Suprapubic skin (tissue), 3 donors: ENCODE measurements at regions not wholly inside any gene's neighbourhood (a gene's known extent, or its start where the extent isn't known, plus 50 kb on each side); places are given as distances from the start of the nearest gene placed in this dataset.

ENCODE experiments used
- EP300 ChIP-seq: sonication (generic); formaldehyde crosslinking; IDR thresholded peaks from one replicate; pipeline ENCODE4 v1.6.1; 2017; ENCODE audit warnings: antibody characterized with exemption
- TF ChIP-seq, protein P1 (sequence below), 2 donors: fragments of 200-600 bp in 1 of 2; fragments of 450-650 bp in 1 of 2; sonication (generic) in 1 of 2; IDR thresholded peaks; one replicate each; pipeline ENCODE4 v1.5.1; 2016 to 2019; ENCODE audit warnings: antibody characterized with exemption in 2 of 2, mild to moderate bottlenecking in 1 of 2, moderate library complexity in 1 of 2

DNA sequence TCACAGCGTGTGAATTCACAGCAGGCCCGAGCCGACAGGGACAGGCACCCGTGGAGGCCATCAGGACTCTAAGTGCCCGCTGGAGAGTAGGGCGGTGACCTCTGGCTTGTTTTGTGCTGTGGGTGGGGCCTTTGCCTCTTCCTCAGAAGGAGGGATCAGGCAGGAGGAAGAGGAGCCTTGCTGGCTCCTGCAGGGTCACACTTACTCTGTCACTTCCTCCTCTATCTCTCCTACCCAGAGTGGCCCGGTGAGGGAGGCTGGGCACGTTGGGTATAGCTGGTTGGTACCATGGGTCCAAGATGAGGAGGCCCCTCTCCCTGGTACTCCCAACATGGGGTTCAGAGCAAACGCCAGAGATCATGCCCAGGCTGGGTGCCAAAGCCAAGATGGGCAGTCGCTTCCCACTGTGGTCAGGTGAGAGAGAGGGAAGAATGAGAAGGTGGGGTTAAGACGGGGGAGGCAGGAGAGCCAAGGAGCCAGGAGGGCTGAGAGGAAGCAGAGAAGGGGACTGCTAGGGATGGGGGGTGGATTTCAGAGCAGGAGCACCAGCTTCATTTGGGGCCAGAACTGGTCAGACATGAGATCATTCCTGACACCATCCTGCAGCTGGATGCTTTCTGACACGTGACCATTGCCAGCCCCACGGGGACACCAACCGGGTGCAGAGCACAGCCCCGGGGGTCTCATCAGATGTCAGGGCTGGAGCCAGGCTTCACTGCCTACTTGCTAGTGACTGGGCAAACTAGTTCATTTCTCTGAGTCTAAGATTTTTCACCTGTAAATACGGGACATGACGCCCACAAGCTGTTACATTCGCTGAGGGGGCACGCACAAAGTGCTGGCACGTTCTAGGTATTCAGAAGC lies 54.8 kb upstream of the CACUL1 start:
- no peak for TF ChIP-seq EP300
- TF ChIP-seq, protein P1, sequence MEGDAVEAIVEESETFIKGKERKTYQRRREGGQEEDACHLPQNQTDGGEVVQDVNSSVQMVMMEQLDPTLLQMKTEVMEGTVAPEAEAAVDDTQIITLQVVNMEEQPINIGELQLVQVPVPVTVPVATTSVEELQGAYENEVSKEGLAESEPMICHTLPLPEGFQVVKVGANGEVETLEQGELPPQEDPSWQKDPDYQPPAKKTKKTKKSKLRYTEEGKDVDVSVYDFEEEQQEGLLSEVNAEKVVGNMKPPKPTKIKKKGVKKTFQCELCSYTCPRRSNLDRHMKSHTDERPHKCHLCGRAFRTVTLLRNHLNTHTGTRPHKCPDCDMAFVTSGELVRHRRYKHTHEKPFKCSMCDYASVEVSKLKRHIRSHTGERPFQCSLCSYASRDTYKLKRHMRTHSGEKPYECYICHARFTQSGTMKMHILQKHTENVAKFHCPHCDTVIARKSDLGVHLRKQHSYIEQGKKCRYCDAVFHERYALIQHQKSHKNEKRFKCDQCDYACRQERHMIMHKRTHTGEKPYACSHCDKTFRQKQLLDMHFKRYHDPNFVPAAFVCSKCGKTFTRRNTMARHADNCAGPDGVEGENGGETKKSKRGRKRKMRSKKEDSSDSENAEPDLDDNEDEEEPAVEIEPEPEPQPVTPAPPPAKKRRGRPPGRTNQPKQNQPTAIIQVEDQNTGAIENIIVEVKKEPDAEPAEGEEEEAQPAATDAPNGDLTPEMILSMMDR (IDR thresholded peaks at IDR 0.05): no peak
